Erythroblast (primary cell): ENCODE measurements at regions not wholly inside any gene's neighbourhood (a gene's known extent, or its start where the extent isn't known, plus 50 kb on each side); places are given as distances from the start of the nearest gene placed in this dataset.
A peak's percentile ranks its signal among the peaks of the same experiment; 100 is the strongest.

Experiments
- DNase-seq, 2 experiments: peaks; one replicate each; lab custom pipeline; 2025; lab: John Stamatoyannopoulos, UW
- GATA1 ChIP-seq: IDR thresholded peaks from 2 replicates; pipeline ENCODE4 v1.6.1; 2011; ENCODE audit warnings: low read depth, mild to moderate bottlenecking, control low read depth, low read length, moderate library complexity
- POLR2A ChIP-seq: IDR thresholded peaks from 2 replicates; pipeline ENCODE4 v1.6.1; 2011; ENCODE audit warnings: mild to moderate bottlenecking, low read length

GRCh38 chr2:7670905-7671641 lies 753.9 kb downstream of the RNF144A start:
- TF ChIP-seq POLR2A (no peak), GATA1 (no peak)
- no peak for DNase-seq

- no peak for TF ChIP-seq GATA1
- no peak for TF ChIP-seq POLR2A
- DNase-seq = peak; percentile 42 to 74
Measured at GRCh38 chr2:7672027-7672684, 754.9 kb downstream of the RNF144A start.

GRCh38 chr2:7672685-7673071 lies 755.5 kb downstream of the RNF144A start:
- DNase-seq = no peak

GRCh38 chr2:7673101-7673500 lies 755.9 kb downstream of the RNF144A start:
- TF ChIP-seq POLR2A = no peak
- no peak for TF ChIP-seq GATA1
- DNase-seq = no peak

More at GRCh38 chr2:7672685-7673071, 755.5 kb downstream of the RNF144A start:
- no peak for TF ChIP-seq GATA1
- TF ChIP-seq POLR2A = no peak

- no peak for TF ChIP-seq GATA1
- no peak for DNase-seq
Measured at GRCh38 chr2:7673853-7674252, 756.6 kb downstream of the RNF144A start.

- TF ChIP-seq GATA1 (no peak), POLR2A (no peak)
- no peak for DNase-seq
Measured at GRCh38 chr2:7674606-7675005, 757.4 kb downstream of the RNF144A start.

GRCh38 chr2:7676714-7677113 lies 759.5 kb downstream of the RNF144A start:
- TF ChIP-seq POLR2A (no peak), GATA1 (no peak)
- no peak for DNase-seq

GRCh38 chr2:7681881-7682461 lies 764.8 kb downstream of the RNF144A start:
- TF ChIP-seq GATA1 (no peak), POLR2A (no peak)
- no peak for DNase-seq

- no peak for DNase-seq
- TF ChIP-seq POLR2A = no peak
- TF ChIP-seq GATA1 = no peak
Measured at GRCh38 chr2:7683196-7683595, 766.0 kb downstream of the RNF144A start.

- DNase-seq = no peak
- TF ChIP-seq GATA1 (no peak), POLR2A (no peak)
Measured at GRCh38 chr2:7683708-7684107, 766.5 kb downstream of the RNF144A start.

- no peak for DNase-seq
- TF ChIP-seq POLR2A = no peak
- TF ChIP-seq GATA1 = no peak
Measured at GRCh38 chr2:7685342-7686015, 768.3 kb downstream of the RNF144A start.

GRCh38 chr2:7686016-7686385 lies 768.8 kb downstream of the RNF144A start:
- DNase-seq = no peak
- TF ChIP-seq POLR2A (no peak), GATA1 (no peak)

- no peak for DNase-seq
- TF ChIP-seq GATA1 (no peak), POLR2A (no peak)
Measured at GRCh38 chr2:7691961-7692656, 774.9 kb downstream of the RNF144A start.

GRCh38 chr2:7692657-7693161 lies 775.5 kb downstream of the RNF144A start:
- DNase-seq = peak in 1 of 2 experiments; percentile 5
- TF ChIP-seq POLR2A (no peak), GATA1 (no peak)
